HEK293 (cell line): ENCODE measurements at regions not wholly inside any gene's neighbourhood (a gene's known extent, or its start where the extent isn't known, plus 50 kb on each side); places are given as distances from the start of the nearest gene placed in this dataset.

ENCODE experiments used
- TF ChIP-seq, protein P1 (sequence below): fragments of 450-650 bp; formaldehyde crosslinking; IDR thresholded peaks from 2 replicates; pipeline ENCODE4 v1.5.1; 2016; ENCODE audit warnings: missing biosample characterization, missing genetic modification characterization
- TF ChIP-seq, protein P2 (sequence below): fragments of 450-650 bp; formaldehyde crosslinking; IDR thresholded peaks from 2 replicates; pipeline ENCODE4 v1.5.1; 2016; ENCODE audit warnings: missing biosample characterization, missing genetic modification characterization, borderline replicate concordance

DNA sequence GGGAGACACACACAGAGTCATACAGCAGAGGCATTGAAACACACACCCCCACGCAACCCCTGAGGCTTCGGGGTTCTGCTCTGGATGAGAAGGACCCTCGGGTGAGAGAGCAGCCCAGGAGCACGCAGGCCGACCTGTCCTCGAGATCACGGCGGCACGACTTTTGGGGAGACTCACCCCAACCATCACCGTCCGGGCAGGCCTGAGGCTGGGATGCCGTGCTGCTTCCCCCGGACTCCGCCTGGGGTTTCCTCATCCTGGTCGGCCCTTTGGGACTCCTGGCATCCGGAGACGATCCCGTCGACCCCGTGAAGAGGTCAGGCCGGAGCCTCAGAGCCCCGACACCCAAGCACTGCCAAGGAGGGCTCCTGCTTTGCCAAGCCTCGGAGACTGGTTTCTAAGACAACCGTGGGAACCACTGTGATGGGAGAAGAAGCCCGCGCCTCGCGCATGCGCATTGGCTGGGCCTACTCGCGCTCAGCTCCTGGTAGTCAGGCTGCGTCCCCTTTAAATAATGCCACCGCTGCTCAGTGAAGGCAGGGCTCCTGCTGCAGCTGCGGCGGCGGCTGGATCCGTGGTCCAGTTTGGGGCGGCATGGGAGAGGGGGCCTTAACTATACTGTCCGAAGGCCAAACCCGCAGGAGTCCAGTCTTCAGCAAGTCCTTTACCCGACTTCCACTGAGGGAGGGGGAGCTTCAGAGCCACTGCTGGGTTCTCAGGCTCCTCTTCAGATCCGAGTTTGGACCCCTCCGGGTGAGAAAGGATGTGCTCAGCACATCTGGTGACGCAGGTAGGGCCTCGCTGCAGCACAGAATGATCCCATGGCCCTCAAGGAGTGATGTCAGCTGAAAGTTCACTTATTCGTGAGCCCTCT is 171.4 kb upstream of the ZNF337 start:
- TF ChIP-seq, protein P1, sequence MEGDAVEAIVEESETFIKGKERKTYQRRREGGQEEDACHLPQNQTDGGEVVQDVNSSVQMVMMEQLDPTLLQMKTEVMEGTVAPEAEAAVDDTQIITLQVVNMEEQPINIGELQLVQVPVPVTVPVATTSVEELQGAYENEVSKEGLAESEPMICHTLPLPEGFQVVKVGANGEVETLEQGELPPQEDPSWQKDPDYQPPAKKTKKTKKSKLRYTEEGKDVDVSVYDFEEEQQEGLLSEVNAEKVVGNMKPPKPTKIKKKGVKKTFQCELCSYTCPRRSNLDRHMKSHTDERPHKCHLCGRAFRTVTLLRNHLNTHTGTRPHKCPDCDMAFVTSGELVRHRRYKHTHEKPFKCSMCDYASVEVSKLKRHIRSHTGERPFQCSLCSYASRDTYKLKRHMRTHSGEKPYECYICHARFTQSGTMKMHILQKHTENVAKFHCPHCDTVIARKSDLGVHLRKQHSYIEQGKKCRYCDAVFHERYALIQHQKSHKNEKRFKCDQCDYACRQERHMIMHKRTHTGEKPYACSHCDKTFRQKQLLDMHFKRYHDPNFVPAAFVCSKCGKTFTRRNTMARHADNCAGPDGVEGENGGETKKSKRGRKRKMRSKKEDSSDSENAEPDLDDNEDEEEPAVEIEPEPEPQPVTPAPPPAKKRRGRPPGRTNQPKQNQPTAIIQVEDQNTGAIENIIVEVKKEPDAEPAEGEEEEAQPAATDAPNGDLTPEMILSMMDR, result no peak
- TF ChIP-seq, protein P2, sequence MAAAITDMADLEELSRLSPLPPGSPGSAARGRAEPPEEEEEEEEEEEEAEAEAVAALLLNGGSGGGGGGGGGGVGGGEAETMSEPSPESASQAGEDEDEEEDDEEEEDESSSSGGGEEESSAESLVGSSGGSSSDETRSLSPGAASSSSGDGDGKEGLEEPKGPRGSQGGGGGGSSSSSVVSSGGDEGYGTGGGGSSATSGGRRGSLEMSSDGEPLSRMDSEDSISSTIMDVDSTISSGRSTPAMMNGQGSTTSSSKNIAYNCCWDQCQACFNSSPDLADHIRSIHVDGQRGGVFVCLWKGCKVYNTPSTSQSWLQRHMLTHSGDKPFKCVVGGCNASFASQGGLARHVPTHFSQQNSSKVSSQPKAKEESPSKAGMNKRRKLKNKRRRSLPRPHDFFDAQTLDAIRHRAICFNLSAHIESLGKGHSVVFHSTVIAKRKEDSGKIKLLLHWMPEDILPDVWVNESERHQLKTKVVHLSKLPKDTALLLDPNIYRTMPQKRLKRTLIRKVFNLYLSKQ (tag by site-specific recombination), result no peak
